DOHH2 (cell line): ENCODE measurements at regions not wholly inside any gene's neighbourhood (a gene's known extent, or its start where the extent isn't known, plus 50 kb on each side); places are given as distances from the start of the nearest gene placed in this dataset.

Source experiments
- H3F3A ChIP-seq: fragments of 200-600 bp; sonication (generic), shearing (Covaris generic); 2 replicates; pipeline ENCODE4 v1.6.0; 2016; ENCODE audit warnings: antibody characterized with exemption, mild to moderate bottlenecking; ENCODE audit not compliant: control insufficient read depth, insufficient read depth
- H3K27ac ChIP-seq: fragments of 200-600 bp; sonication (generic); 2 replicates; pipeline ENCODE4 v1.5.1; 2014; ENCODE audit warnings: low read depth, mild to moderate bottlenecking, low read length, moderate library complexity
- H3K27me3 ChIP-seq: fragments of 200-600 bp; sonication (generic); 2 replicates; pipeline ENCODE4 v1.6.1; 2014; ENCODE audit warnings: mild to moderate bottlenecking, low read length, mixed read lengths; ENCODE audit not compliant: control insufficient read depth
- H3K36me3 ChIP-seq: fragments of 200-600 bp; sonication (generic); 2 replicates; pipeline ENCODE4 v1.6.1; 2014; ENCODE audit warnings: mild to moderate bottlenecking, low read length, moderate library complexity, mixed read lengths; ENCODE audit not compliant: control insufficient read depth
- H3K4me1 ChIP-seq: fragments of 200-600 bp; sonication (generic); 2 replicates; pipeline ENCODE4 v1.6.1; 2014; ENCODE audit warnings: mild to moderate bottlenecking, low read length, mixed read lengths; ENCODE audit not compliant: control insufficient read depth
- H3K4me2 ChIP-seq: fragments of 200-600 bp; sonication (generic); 2 replicates; pipeline ENCODE4 v1.6.0; 2014; ENCODE audit warnings: mild to moderate bottlenecking, low read length, moderate library complexity
- H3K4me3 ChIP-seq: fragments of 200-600 bp; sonication (generic); 2 replicates; pipeline ENCODE4 v1.5.1; 2014; ENCODE audit warnings: mild to moderate bottlenecking, low read length, mixed read lengths
- H3K79me2 ChIP-seq: fragments of 200-600 bp; sonication (generic); 2 replicates; pipeline ENCODE4 v1.6.1; 2014; ENCODE audit warnings: mild to moderate bottlenecking, low read length, mixed read lengths; ENCODE audit not compliant: control insufficient read depth
- H3K9me2 ChIP-seq: fragments of 200-600 bp; sonication (generic); replicated peaks from 2 replicates; pipeline ENCODE4 v1.6.1; 2014; ENCODE audit warnings: mild to moderate bottlenecking, low read length, mixed read lengths; ENCODE audit not compliant: control insufficient read depth
- H3K9me3 ChIP-seq: fragments of 200-600 bp; sonication (generic); 2 replicates; pipeline ENCODE4 v1.6.1; 2014; ENCODE audit warnings: antibody characterized with exemption, low read length, mixed read lengths; ENCODE audit not compliant: control insufficient read depth, insufficient read depth
- H4K20me1 ChIP-seq: fragments of 200-600 bp; sonication (generic); 2 replicates; pipeline ENCODE4 v1.6.0; 2014; ENCODE audit warnings: low read depth, mild to moderate bottlenecking, antibody characterized with exemption, low read length, moderate library complexity; ENCODE audit not compliant: control insufficient read depth, insufficient read depth
- EZH2phosphoT487 ChIP-seq: fragments of 200-600 bp; sonication (generic); IDR thresholded peaks from 2 replicates; pipeline ENCODE4 v1.6.1; 2017; ENCODE audit warnings: borderline replicate concordance, mild to moderate bottlenecking, antibody characterized with exemption, low read length, moderate library complexity, mixed read lengths
- TF ChIP-seq, protein P1 (sequence below): fragments of 200-600 bp; sonication (generic); IDR thresholded peaks from one replicate; pipeline ENCODE4 v1.5.1; 2014; ENCODE audit warnings: antibody characterized with exemption, mild to moderate bottlenecking, low read depth, low read length; ENCODE audit not compliant: poor library complexity, severe bottlenecking

DNA sequence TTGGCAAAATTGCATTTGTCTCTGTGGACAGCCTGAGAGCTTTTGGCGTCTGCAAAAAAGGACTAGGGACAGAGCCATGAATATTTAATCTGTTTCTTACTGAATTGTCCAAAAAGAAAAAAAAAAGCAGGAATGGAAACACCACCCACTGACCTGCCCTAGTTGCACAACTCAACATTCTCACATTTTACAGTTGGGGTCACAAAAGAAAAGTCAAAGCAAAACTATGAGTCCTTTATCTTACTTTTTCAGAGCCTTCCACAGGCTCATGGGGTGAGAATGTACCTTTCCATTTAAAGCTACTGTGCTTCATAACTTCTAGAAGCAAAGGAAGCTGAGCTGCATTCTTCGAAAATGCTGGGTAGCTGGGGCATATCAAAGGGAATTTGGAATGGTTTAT lies 225.7 kb downstream of the FAM76B start:
- Histone ChIP-seq H3K27ac (no peak overlapping the region), H3K4me3 (no peak overlapping the region), H3K9me3 (no peaks in the 10 kb centered on the region), H3K27me3 (no peaks in the 10 kb centered on the region), H3K4me1 (no peaks in the 10 kb centered on the region), H4K20me1 (no peaks in the 10 kb centered on the region), H3K4me2 (no peak overlapping the region), H3K36me3 (no peaks in the 10 kb centered on the region), H3K9me2 (no peaks in the 10 kb centered on the region), H3F3A (no peaks in the 10 kb centered on the region), H3K79me2 (no peaks in the 10 kb centered on the region)
- no peak for TF ChIP-seq EZH2phosphoT487
- TF ChIP-seq, protein P1, sequence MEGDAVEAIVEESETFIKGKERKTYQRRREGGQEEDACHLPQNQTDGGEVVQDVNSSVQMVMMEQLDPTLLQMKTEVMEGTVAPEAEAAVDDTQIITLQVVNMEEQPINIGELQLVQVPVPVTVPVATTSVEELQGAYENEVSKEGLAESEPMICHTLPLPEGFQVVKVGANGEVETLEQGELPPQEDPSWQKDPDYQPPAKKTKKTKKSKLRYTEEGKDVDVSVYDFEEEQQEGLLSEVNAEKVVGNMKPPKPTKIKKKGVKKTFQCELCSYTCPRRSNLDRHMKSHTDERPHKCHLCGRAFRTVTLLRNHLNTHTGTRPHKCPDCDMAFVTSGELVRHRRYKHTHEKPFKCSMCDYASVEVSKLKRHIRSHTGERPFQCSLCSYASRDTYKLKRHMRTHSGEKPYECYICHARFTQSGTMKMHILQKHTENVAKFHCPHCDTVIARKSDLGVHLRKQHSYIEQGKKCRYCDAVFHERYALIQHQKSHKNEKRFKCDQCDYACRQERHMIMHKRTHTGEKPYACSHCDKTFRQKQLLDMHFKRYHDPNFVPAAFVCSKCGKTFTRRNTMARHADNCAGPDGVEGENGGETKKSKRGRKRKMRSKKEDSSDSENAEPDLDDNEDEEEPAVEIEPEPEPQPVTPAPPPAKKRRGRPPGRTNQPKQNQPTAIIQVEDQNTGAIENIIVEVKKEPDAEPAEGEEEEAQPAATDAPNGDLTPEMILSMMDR: no peak

DNA sequence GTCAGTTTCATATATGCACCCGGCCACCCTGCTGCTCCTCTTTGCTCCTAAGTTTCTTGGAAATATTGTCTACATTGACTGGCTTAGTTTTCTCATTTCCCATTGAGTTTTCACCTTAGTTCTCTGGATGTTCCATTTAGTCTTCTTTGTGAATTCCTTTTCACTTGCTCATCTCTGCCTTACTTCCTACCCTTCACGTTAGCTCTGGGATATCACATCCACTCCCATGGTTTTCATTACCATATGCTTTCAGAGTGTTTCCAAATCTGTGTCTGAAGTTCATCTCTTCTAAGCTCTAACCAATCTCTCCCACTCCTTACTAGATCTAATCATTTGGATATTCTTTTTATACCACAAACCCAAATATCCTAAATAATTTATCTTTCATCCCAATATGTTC lies 226.4 kb downstream of the FAM76B start:
- H3K4me1 ChIP-seq: no peaks in the 10 kb centered on the region
- H3K4me3 ChIP-seq: no peak overlapping the region
- no peaks in the 10 kb centered on the region for H3K79me2 ChIP-seq
- no peaks in the 10 kb centered on the region for H3K9me2 ChIP-seq
- no peaks in the 10 kb centered on the region for H3F3A ChIP-seq
- TF ChIP-seq, protein P1: no peak
- TF ChIP-seq EZH2phosphoT487: no peak
- no peak overlapping the region for H3K27ac ChIP-seq
- no peaks in the 10 kb centered on the region for H3K27me3 ChIP-seq
- H3K36me3 ChIP-seq: no peaks in the 10 kb centered on the region
- H3K4me2 ChIP-seq: no peak overlapping the region
- H3K9me3 ChIP-seq: no peaks in the 10 kb centered on the region
- no peaks in the 10 kb centered on the region for H4K20me1 ChIP-seq

DNA sequence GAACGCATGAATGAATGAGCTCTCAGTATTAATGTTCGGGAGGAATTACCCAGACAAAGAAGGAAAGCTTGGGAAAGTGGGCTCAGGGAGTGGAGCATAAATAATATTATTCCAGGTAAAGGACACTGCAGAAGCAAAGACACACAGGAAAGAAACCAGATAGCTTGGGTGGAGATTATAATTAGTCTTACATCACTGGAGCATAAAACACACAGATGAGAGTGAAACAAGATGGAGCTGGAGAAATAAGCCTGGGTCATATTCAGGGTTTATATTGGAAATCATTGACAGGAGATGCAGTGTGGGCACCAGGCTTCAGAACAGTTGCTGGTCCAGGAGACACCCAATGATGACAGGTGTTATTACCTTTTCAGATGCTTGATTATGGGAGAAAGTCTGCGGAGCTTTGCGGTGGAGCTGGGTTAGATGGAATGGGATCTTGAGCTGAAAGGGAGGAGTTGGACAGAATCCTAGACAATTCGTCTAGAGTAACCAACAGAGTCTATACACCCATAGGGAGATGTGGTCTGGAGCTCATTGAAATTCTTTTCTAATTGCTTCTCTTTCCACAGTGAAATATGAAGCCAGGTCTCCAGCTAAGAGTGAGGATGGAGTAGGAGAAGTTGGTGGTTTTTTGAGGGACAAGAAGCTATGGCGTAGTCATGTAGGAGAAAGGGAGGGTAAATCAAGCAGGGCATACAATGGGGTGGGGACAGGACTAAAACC lies 227.2 kb downstream of the FAM76B start:
- Histone ChIP-seq H3K9me2 (no peaks in the 10 kb centered on the region), H3K4me1 (no peaks in the 10 kb centered on the region), H3K27ac (no peak overlapping the region), H3K36me3 (no peaks in the 10 kb centered on the region), H3F3A (no peaks in the 10 kb centered on the region), H4K20me1 (no peaks in the 10 kb centered on the region), H3K9me3 (no peaks in the 10 kb centered on the region), H3K27me3 (no peaks in the 10 kb centered on the region), H3K4me2 (no peak overlapping the region), H3K4me3 (no peak overlapping the region), H3K79me2 (no peaks in the 10 kb centered on the region)
- no peak for TF ChIP-seq EZH2phosphoT487
- TF ChIP-seq, protein P1: no peak
